Mesendoderm (in vitro differentiated cells): ENCODE measurements at regions not wholly inside any gene's neighbourhood (a gene's known extent, or its start where the extent isn't known, plus 50 kb on each side); places are given as distances from the start of the nearest gene placed in this dataset.
"Not testable (repeated sequence)": the region's sequence is repeated elsewhere in the genome, so short reads cannot be mapped to it uniquely, and the experiment has no call there.

ENCODE experiments used
- DNase-seq: peaks from one replicate; pipeline ENCODE4 v3.0.0; 2013
- H2AK5ac ChIP-seq: 2 replicates; pipeline ENCODE4 v1.6.1; 2013; ENCODE audit warnings: low read length, inconsistent platforms
- H2BK120ac ChIP-seq: 2 replicates; pipeline ENCODE4 v1.6.1; 2013; ENCODE audit warnings: low read depth, mild to moderate bottlenecking, low read length, moderate library complexity, mixed read lengths
- H2BK15ac ChIP-seq: replicated peaks from 2 replicates; pipeline ENCODE4 v1.6.1; 2013; ENCODE audit warnings: low read depth, mild to moderate bottlenecking, moderate library complexity
- H2BK5ac ChIP-seq: 2 replicates; pipeline ENCODE4 v1.6.1; 2013; ENCODE audit warnings: low read length, inconsistent platforms
- H3K18ac ChIP-seq: 2 replicates; pipeline ENCODE4 v1.6.1; 2013; ENCODE audit warnings: mild to moderate bottlenecking, low read length, mixed read lengths
- H3K23ac ChIP-seq: one replicate; pipeline ENCODE4 v1.6.1; 2013; ENCODE audit warnings: low read length
- H3K27ac ChIP-seq: 2 replicates; pipeline ENCODE4 v1.5.1; 2013; ENCODE audit warnings: low read depth, mild to moderate bottlenecking, inconsistent platforms, low read length, moderate library complexity
- H3K27me3 ChIP-seq: 2 replicates; pipeline ENCODE4 v1.6.1; 2013; ENCODE audit warnings: low read length, control low read depth, mild to moderate bottlenecking, inconsistent platforms; ENCODE audit not compliant: insufficient read depth, poor library complexity
- H3K36me3 ChIP-seq: 2 replicates; pipeline ENCODE4 v1.6.1; 2013; ENCODE audit warnings: low read length, inconsistent platforms; ENCODE audit not compliant: control insufficient read depth, insufficient read depth
- H3K4ac ChIP-seq: one replicate; pipeline ENCODE4 v1.6.1; 2013; ENCODE audit warnings: low read depth, mild to moderate bottlenecking, low read length, moderate library complexity
- H3K4me1 ChIP-seq: 2 replicates; pipeline ENCODE4 v1.6.1; 2013; ENCODE audit warnings: low read depth, low read length, inconsistent platforms; ENCODE audit not compliant: control insufficient read depth
- H3K4me2 ChIP-seq: 2 replicates; pipeline ENCODE4 v1.6.1; 2013; ENCODE audit warnings: low read length
- H3K4me3 ChIP-seq: 2 replicates; pipeline ENCODE4 v1.5.1; 2013; ENCODE audit warnings: mild to moderate bottlenecking, low read length
- H3K56ac ChIP-seq: one replicate; pipeline ENCODE4 v1.6.1; 2013; ENCODE audit warnings: low read length
- H3K79me1 ChIP-seq: 2 replicates; pipeline ENCODE4 v1.6.1; 2013; ENCODE audit warnings: low read length, inconsistent platforms
- H3K79me2 ChIP-seq: 2 replicates; pipeline ENCODE4 v1.6.1; 2013; ENCODE audit warnings: mild to moderate bottlenecking, low read length; ENCODE audit not compliant: control insufficient read depth, insufficient read depth
- H3K9ac ChIP-seq: 2 replicates; pipeline ENCODE4 v1.6.1; 2013; ENCODE audit warnings: low read length, inconsistent platforms
- H4K5ac ChIP-seq: one replicate; pipeline ENCODE4 v1.6.1; 2013; ENCODE audit warnings: low read length
- H4K8ac ChIP-seq: one replicate; pipeline ENCODE4 v1.6.1; 2013; ENCODE audit warnings: low read depth, mild to moderate bottlenecking, control low read depth, low read length, moderate library complexity
- WGBS: extraction: QIAGEN DNeasy Blood & Tissue Kit; methylation state at CpG from one replicate; pipeline ENCODE4 v1.1.7; 2013; ENCODE audit warnings: low lambda C conversion rate, missing lambda C conversion rate; ENCODE audit not compliant: insufficient coverage; ENCODE audit errors: extremely low coverage; 5-methylcytosine and 5-hydroxymethylcytosine counted together

DNA sequence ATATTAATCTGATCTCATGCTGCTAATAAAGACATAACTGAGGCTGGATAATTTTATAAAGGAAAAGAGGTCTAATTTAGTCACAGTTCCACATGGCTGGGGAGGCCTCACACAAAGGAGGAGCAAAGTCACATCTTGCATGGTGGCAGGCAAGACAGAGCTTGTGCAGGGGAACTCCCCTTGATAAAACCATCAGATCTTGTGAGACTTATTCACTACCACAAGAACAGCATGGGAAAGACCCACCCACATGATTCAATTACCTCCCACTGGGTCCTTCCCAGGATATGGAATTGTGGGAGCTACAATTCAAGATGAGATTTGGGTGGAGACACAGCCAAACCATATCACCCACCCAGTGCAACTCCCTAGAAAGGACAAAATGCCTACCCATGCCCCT lies 613.8 kb upstream of the CDH11 start:
- not testable (repeated sequence) for H3K27ac ChIP-seq, H3K79me1 ChIP-seq, H4K8ac ChIP-seq, H3K79me2 ChIP-seq, DNase-seq, H3K36me3 ChIP-seq, H3K4me2 ChIP-seq, H4K5ac ChIP-seq, H3K18ac ChIP-seq, H3K4ac ChIP-seq, H3K4me1 ChIP-seq, H3K4me3 ChIP-seq, H3K56ac ChIP-seq, H2BK15ac ChIP-seq, H3K9ac ChIP-seq, H2BK120ac ChIP-seq, H2AK5ac ChIP-seq, H2BK5ac ChIP-seq, H3K27me3 ChIP-seq, H3K23ac ChIP-seq

DNA sequence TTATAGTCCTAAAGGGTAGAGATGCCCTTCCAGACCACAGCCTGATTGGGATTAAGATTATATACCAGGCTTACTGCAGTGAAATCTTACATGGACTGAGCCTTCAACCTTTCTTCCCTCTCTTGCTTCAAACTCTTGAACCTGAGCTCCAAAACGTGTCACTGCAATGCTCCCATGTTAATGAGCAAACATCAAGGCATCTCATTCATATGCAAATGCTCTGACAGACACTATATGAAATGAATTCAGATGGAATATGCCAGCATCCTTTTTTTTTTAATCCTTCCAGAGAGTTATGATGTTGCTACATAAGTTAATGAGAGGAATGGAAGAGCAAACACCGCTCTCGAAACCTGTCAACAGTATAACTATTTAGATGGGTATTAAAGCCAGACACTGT lies 611.9 kb upstream of the CDH11 start:
- no peak for DNase-seq
- Histone ChIP-seq H3K36me3 (no peaks in the 10 kb centered on the region), H2AK5ac (no peak overlapping the region), H4K8ac (no peak overlapping the region), H3K4me3 (no peak overlapping the region), H3K18ac (no peak overlapping the region), H3K27me3 (no peaks in the 10 kb centered on the region), H3K23ac (no peak overlapping the region), H3K4me1 (no peaks in the 10 kb centered on the region), H2BK120ac (no peak overlapping the region), H3K79me2 (no peaks in the 10 kb centered on the region), H2BK5ac (no peak overlapping the region), H3K27ac (no peak overlapping the region), H3K79me1 (no peaks in the 10 kb centered on the region), H3K56ac (no peak overlapping the region), H3K4me2 (no peak overlapping the region), H3K4ac (no peak overlapping the region), H3K9ac (no peak overlapping the region), H4K5ac (no peak overlapping the region), H2BK15ac (no peak overlapping the region)
- WGBS, result no CpG with 5 or more reads among the region's 3 CpGs

DNA sequence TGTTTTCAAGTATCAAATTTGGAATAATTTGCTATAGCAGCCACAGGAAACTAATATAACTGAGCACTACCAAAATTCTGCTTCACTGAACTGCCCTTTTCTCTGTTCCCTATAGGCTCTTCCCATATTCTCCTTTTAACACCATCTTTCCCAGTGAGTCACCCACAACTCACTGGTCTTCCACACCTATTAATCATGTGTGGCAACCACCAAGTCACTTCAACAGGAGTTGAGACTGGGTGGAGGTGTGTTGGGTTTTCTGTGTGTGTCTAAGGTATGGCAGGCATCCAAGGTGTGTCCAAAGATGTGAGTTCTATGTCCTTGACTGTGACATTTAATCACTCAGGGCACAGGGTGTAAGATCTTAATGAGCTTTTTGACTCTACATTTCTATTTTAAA lies 610.0 kb upstream of the CDH11 start:
- Histone ChIP-seq H3K4me2 (no peak overlapping the region), H3K9ac (no peak overlapping the region), H4K8ac (no peak overlapping the region), H3K4me1 (no peaks in the 10 kb centered on the region), H3K18ac (no peak overlapping the region), H3K79me1 (no peaks in the 10 kb centered on the region), H3K23ac (no peak overlapping the region), H4K5ac (no peak overlapping the region), H3K56ac (no peak overlapping the region), H3K27me3 (no peaks in the 10 kb centered on the region), H2BK15ac (no peak overlapping the region), H3K79me2 (no peaks in the 10 kb centered on the region), H2BK5ac (no peak overlapping the region), H2AK5ac (no peak overlapping the region), H3K4ac (no peak overlapping the region), H3K4me3 (no peak overlapping the region), H3K36me3 (no peaks in the 10 kb centered on the region), H2BK120ac (no peak overlapping the region), H3K27ac (no peak overlapping the region)
- no peak for DNase-seq

DNA sequence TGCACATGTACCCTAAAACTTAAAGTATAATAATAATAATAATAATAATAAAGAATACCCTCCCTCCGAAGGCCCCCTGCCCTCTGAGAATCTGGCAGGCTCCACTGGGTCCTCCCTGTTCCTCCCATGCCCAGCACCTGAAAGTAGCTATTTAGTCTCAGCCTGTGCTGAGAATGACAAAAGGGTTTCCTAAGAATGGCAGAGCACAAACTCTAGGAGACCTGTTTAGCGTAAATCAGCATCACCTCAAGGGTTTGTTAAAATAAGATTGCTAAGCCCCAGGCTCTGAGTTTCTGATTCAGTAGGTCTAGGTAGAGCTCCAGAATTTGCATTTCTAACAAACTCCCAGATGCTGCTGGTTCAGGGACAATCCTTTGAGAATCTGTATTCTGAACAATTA lies 606.8 kb upstream of the CDH11 start:
- H3K4me2 ChIP-seq, result no peak overlapping the region
- H2BK5ac ChIP-seq, result no peak overlapping the region
- H3K23ac ChIP-seq, result no peak overlapping the region
- no peak overlapping the region for H3K9ac ChIP-seq
- H3K36me3 ChIP-seq, result no peaks in the 10 kb centered on the region
- no peak overlapping the region for H3K4ac ChIP-seq
- no peak overlapping the region for H4K8ac ChIP-seq
- no CpG with 5 or more reads among the region's 2 CpGs for WGBS
- H3K4me1 ChIP-seq, result no peaks in the 10 kb centered on the region
- no peak overlapping the region for H3K56ac ChIP-seq
- H2BK15ac ChIP-seq, result no peak overlapping the region
- no peak overlapping the region for H2BK120ac ChIP-seq
- no peaks in the 10 kb centered on the region for H3K79me2 ChIP-seq
- no peaks in the 10 kb centered on the region for H3K79me1 ChIP-seq
- H3K27me3 ChIP-seq, result no peaks in the 10 kb centered on the region
- H2AK5ac ChIP-seq, result no peak overlapping the region
- no peak overlapping the region for H4K5ac ChIP-seq
- no peak overlapping the region for H3K4me3 ChIP-seq
- H3K18ac ChIP-seq, result no peak overlapping the region
- DNase-seq, result peak; percentile 7
- no peak overlapping the region for H3K27ac ChIP-seq

DNA sequence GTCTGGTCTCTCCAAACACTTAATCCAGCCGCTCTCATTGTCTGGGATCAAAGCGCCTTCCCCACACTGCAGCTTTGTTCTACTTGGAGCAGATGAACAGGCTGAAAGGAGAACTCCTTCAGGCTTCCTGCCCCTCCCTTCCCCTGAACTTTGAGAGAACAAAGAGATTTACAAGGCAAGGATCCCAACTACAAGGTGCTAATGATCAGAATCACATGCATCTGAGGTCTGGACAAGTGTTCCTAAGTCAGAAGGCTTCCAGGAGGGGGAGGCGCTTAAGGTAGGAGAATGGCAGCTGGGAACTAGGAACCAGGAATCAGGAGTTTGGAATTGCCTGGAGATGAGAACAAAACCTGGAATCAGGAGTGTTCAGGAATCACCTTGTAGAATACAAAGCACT lies 606.3 kb upstream of the CDH11 start:
- H3K4me1 ChIP-seq, result no peaks in the 10 kb centered on the region
- no peak overlapping the region for H2BK120ac ChIP-seq
- DNase-seq, result peak; percentile 86
- no peak overlapping the region for H3K4me3 ChIP-seq
- no peak overlapping the region for H2AK5ac ChIP-seq
- H4K5ac ChIP-seq, result no peak overlapping the region
- no peaks in the 10 kb centered on the region for H3K79me2 ChIP-seq
- H3K27me3 ChIP-seq, result no peaks in the 10 kb centered on the region
- no peak overlapping the region for H2BK5ac ChIP-seq
- H3K79me1 ChIP-seq, result no peaks in the 10 kb centered on the region
- H3K27ac ChIP-seq, result no peak overlapping the region
- H2BK15ac ChIP-seq, result no peak overlapping the region
- H3K9ac ChIP-seq, result no peak overlapping the region
- WGBS, result no CpG with 5 or more reads among the region's 3 CpGs
- no peak overlapping the region for H3K23ac ChIP-seq
- H3K4ac ChIP-seq, result no peak overlapping the region
- H3K56ac ChIP-seq, result no peak overlapping the region
- H3K18ac ChIP-seq, result no peak overlapping the region
- H4K8ac ChIP-seq, result no peak overlapping the region
- H3K36me3 ChIP-seq, result no peaks in the 10 kb centered on the region
- no peak overlapping the region for H3K4me2 ChIP-seq

DNA sequence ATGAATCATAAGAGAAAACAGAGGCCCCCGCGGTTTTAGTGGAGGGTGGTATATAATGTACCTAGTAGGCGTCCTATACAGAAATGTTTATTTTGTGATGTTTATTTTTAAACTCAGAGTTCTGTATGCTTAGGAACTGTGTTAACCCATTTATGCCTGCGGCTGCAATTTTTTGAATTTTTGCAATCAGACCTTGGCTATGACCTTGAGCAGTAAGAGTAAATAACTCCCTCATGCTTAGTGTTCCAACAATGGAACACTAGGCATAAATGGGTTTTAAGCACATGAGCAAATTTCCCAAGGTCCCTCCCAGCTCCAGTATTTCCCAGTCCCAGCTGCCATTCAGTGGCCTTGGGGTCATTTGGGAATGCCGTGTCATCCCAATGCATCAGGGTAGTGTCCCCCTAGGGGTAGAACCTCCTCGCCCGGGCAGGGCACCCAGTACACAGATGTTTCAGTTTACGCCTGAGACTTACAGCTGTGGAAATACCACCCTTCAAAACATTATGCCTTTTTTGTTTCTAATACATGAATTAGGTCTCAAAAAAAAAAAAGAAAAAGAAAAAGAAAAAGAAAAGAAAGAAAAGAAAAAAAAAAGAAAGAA lies 605.8 kb upstream of the CDH11 start:
- no CpG with 5 or more reads among the region's 8 CpGs for WGBS
- no peak overlapping the region for H3K27ac ChIP-seq

More for the DNA sequence above, 605.8 kb upstream of the CDH11 start:
- Histone ChIP-seq H3K79me2 (no peaks in the 10 kb centered on the region), H3K23ac (no peak overlapping the region), H2BK5ac (no peak overlapping the region), H3K4me3 (no peak overlapping the region), H2BK15ac (peak overlapping the region; percentile 59), H3K79me1 (no peaks in the 10 kb centered on the region), H4K5ac (no peak overlapping the region), H3K9ac (no peak overlapping the region), H3K4ac (peak overlapping the region; percentile 96), H3K4me1 (no peaks in the 10 kb centered on the region), H2AK5ac (no peak overlapping the region), H3K56ac (no peak overlapping the region), H4K8ac (no peak overlapping the region), H2BK120ac (no peak overlapping the region), H3K36me3 (no peaks in the 10 kb centered on the region), H3K27me3 (no peaks in the 10 kb centered on the region), H3K18ac (peak overlapping the region; percentile 92), H3K4me2 (no peak overlapping the region)
- peak; percentile 31 for DNase-seq
